ENCODE measurements at regions not wholly inside any gene's neighbourhood (a gene's known extent, or its start where the extent isn't known, plus 50 kb on each side); places are given as distances from the start of the nearest gene placed in this dataset.
"Not testable (repeated sequence)": the region's sequence is repeated elsewhere in the genome, so short reads cannot be mapped to it uniquely, and the experiment has no call there.

DNA sequence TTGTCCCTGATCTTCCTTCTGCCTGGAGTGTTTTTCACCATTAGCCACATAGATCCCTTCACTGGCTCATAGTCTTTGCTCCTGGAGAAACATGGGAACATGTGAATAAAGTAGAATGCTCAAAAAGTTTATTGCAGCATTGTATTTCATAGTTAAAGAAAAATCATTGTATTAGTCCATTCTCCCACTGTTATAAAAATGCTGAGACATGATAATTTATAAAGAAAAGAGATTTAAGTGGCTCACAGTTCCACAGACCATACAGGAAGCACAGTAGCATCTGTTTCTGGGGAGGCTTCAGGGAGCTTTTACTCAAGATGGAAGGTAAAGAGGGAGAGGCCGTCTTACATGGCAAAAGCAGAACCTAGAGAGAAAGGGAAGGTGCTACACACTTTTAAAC, 238.3 kb upstream of the OR4E1 start:
- TF ChIP-seq YY1 (IDR thresholded peaks at IDR 0.05; ENCODE audit: insufficient read depth, insufficient read length) (no peak), ZNF274 (IDR thresholded peaks at IDR 0.05; ENCODE audit: low read depth, low read length) (no peak), SUZ12 (IDR thresholded peaks at IDR 0.05; ENCODE audit: extremely low read depth, insufficient read depth, insufficient read length) (no peak)
- H3K4me1 ChIP-seq (ENCODE audit: insufficient read depth, insufficient read length), result no peaks in the 10 kb centered on the region
- H3K4me3 ChIP-seq (ENCODE audit: insufficient read length, low read depth), result no peak overlapping the region
- H3K27me3 ChIP-seq (ENCODE audit: insufficient read depth, insufficient read length), result no peaks in the 10 kb centered on the region
- H3K9me3 ChIP-seq (ENCODE audit: insufficient read depth, low read length), result no peaks in the 10 kb centered on the region
- H3K9ac ChIP-seq (ENCODE audit: insufficient read length, low read depth), result no peak overlapping the region
- DNase-seq (ENCODE audit: low read depth, low spot score), result no peak
- no peaks in the 10 kb centered on the region for H3K36me3 ChIP-seq (ENCODE audit: insufficient read depth, insufficient read length, low read length)

DNA sequence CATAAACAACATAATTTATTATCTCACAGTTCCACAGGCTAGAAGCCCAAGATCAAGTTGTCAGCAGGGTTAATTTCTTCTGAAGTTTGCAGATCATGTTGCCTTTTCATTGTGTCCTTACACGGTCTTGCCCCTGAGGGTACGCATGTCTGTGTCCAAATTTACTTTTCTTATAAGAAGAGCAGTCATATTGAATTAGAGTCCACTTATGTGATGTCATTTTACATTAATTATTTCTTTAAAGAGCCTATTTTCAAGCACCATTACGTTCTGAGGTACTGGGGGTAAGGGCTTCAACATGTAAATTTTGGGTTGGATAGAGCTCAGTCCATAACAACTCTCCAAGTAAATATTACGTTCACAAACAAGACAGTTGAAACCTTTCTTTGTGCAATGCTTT, 236.6 kb upstream of the OR4E1 start:
- TF ChIP-seq SUZ12 (IDR thresholded peaks at IDR 0.05; ENCODE audit: extremely low read depth, insufficient read depth, insufficient read length) (no peak), YY1 (IDR thresholded peaks at IDR 0.05; ENCODE audit: insufficient read depth, insufficient read length) (no peak), ZNF274 (IDR thresholded peaks at IDR 0.05; ENCODE audit: low read depth, low read length) (no peak)
- no peak for DNase-seq (ENCODE audit: low read depth, low spot score)
- H3K4me3 ChIP-seq (ENCODE audit: insufficient read length, low read depth), result no peak overlapping the region
- H3K9me3 ChIP-seq (ENCODE audit: insufficient read depth, low read length), result no peaks in the 10 kb centered on the region
- no peaks in the 10 kb centered on the region for H3K36me3 ChIP-seq (ENCODE audit: insufficient read depth, insufficient read length, low read length)
- H3K27me3 ChIP-seq (ENCODE audit: insufficient read depth, insufficient read length), result no peaks in the 10 kb centered on the region
- no peak overlapping the region for H3K9ac ChIP-seq (ENCODE audit: insufficient read length, low read depth)
- no peaks in the 10 kb centered on the region for H3K4me1 ChIP-seq (ENCODE audit: insufficient read depth, insufficient read length)

DNA sequence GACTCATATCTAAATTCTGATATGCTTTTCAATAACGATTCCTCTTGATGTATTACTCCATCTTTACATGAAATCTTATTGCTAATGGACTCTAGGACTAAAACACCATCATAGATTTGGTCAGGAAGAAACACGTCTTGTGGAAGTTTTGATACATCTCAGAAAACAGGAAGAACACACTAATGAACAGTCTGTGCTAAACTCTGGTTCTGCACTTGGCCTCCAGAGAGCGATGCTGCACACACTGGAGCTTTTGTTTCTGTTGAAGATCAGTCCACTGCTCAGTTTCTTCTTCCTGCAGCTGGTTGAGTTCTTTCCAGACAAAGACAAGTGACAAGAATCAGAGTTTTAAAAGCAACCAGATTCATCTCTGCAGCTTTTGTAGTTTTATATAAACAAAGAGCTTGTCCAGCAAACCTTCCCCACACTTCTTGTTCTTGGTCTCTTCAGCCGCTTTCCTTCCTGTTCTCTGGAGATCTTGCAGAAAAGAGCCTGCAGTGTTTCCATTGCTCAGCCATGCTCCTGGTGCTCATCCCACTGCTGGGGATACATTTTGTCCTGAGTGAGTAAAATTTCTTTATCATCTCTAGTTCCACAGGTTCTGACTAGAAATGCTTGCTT, 229.1 kb upstream of the OR4E1 start:
- Histone ChIP-seq H3K9me3 (ENCODE audit: insufficient read depth, low read length) (no peaks in the 10 kb centered on the region), H3K36me3 (ENCODE audit: insufficient read depth, insufficient read length, low read length) (no peaks in the 10 kb centered on the region), H3K4me1 (ENCODE audit: insufficient read depth, insufficient read length) (no peaks in the 10 kb centered on the region), H3K9ac (ENCODE audit: insufficient read length, low read depth) (no peak overlapping the region), H3K4me3 (ENCODE audit: insufficient read length, low read depth) (no peak overlapping the region), H3K27me3 (ENCODE audit: insufficient read depth, insufficient read length) (no peaks in the 10 kb centered on the region)
- no peak for DNase-seq (ENCODE audit: low read depth, low spot score)
- TF ChIP-seq SUZ12 (IDR thresholded peaks at IDR 0.05; ENCODE audit: extremely low read depth, insufficient read depth, insufficient read length) (no peak), ZNF274 (IDR thresholded peaks at IDR 0.05; ENCODE audit: low read depth, low read length) (no peak), YY1 (IDR thresholded peaks at IDR 0.05; ENCODE audit: insufficient read depth, insufficient read length) (no peak)

DNA sequence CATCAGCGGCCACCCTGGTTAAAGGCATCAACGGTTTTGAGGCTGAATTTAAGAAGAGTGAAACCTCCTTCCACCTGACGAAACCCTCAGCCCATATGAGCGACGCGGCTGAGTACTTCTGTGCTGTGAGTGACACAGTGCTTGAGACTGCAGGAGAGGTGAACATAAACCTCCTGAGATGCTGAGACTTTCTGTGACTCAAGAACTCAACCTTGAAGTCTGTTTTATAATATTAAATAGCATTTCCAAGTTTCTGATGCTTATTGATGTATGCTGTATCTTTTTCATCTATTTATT, 221.2 kb upstream of the OR4E1 start:
- not testable (repeated sequence) for H3K9ac ChIP-seq (ENCODE audit: insufficient read length, low read depth); H3K9me3 ChIP-seq (ENCODE audit: insufficient read depth, low read length); H3K36me3 ChIP-seq (ENCODE audit: insufficient read depth, insufficient read length, low read length)

DNA sequence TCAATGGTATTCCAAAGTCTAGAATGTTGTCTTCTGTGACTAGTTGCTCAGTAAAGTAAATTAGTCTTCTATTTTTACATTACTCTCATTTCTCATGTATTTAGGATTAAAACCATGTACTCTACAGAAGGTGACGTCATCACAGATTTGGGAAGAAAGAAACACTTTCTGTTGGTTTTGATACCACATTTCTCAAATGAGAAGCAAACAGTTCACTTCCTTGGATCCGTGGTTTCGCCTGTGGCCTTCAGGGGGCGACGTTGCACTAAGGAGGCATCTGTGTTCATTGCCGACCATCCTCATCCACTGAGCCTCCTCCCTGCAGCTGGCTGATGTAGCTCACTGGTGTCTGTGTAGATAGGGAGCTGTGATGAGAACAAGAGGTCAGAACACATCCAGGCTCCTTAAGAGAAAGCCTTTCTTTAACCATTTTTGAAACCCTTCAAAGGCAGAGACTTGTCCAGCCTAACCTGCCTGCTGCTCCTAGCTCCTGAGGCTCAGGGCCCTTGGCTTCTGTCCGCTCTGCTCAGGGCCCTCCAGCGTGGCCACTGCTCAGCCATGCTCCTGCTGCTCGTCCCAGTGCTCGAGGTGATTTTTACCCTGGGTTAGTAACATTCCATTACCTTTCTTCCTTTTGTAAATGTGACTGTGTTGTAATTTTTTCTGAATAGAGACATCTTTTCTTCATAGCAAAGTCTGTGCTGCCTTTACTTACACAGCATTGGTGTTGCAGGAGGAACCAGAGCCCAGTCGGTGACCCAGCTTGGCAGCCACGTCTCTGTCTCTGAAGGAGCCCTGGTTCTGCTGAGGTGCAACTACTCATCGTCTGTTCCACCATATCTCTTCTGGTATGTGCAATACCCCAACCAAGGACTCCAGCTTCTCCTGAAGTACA, 220.6 kb upstream of the OR4E1 start:
- Histone ChIP-seq H3K4me1 (ENCODE audit: insufficient read depth, insufficient read length) (no peaks in the 10 kb centered on the region), H3K9ac (ENCODE audit: insufficient read length, low read depth) (no peak overlapping the region), H3K9me3 (ENCODE audit: insufficient read depth, low read length) (0 out of 2 replicates have a peak, but pooled peaks cover 4% of the 10 kb centered on the region), H3K4me3 (ENCODE audit: insufficient read length, low read depth) (no peak overlapping the region), H3K27me3 (ENCODE audit: insufficient read depth, insufficient read length) (no peaks in the 10 kb centered on the region), H3K36me3 (ENCODE audit: insufficient read depth, insufficient read length, low read length) (no peaks in the 10 kb centered on the region)
- DNase-seq (ENCODE audit: low read depth, low spot score), result peak; percentile 13
- TF ChIP-seq YY1 (IDR thresholded peaks at IDR 0.05; ENCODE audit: insufficient read depth, insufficient read length) (no peak), SUZ12 (IDR thresholded peaks at IDR 0.05; ENCODE audit: extremely low read depth, insufficient read depth, insufficient read length) (no peak), ZNF274 (IDR thresholded peaks at IDR 0.05; ENCODE audit: low read depth, low read length) (no peak)

More for the DNA sequence above, 221.2 kb upstream of the OR4E1 start:
- DNase-seq (ENCODE audit: low read depth, low spot score); H3K27me3 ChIP-seq (ENCODE audit: insufficient read depth, insufficient read length); H3K4me1 ChIP-seq (ENCODE audit: insufficient read depth, insufficient read length); H3K4me3 ChIP-seq (ENCODE audit: insufficient read length, low read depth): not testable (repeated sequence)

DNA sequence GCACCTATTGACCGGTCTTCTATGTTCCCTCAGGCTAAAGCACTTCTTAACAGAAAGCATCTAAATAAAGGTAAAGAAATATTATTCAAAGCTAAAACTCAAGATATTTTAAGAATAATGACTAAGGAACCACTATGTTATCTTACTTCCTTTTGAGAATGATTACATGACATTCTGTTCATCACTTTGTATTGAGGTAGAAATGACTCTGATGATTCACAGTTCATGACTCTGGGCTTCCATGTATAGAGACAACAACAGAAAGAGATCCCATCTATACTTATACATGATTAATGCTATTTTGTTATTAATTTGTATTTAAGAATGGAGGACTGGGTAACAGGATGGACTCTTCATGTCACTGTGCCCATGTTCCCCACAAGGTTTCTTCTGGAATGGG, 218.3 kb upstream of the OR4E1 start:
- H3K4me3 ChIP-seq (ENCODE audit: insufficient read length, low read depth), result no peak overlapping the region
- 0 out of 2 replicates have a peak, but pooled peaks cover 4% of the 10 kb centered on the region for H3K9me3 ChIP-seq (ENCODE audit: insufficient read depth, low read length)
- DNase-seq (ENCODE audit: low read depth, low spot score), result no peak
- no peak for TF ChIP-seq YY1 (IDR thresholded peaks at IDR 0.05; ENCODE audit: insufficient read depth, insufficient read length)
- no peak for TF ChIP-seq SUZ12 (IDR thresholded peaks at IDR 0.05; ENCODE audit: extremely low read depth, insufficient read depth, insufficient read length)
- no peak for TF ChIP-seq ZNF274 (IDR thresholded peaks at IDR 0.05; ENCODE audit: low read depth, low read length)
- no peaks in the 10 kb centered on the region for H3K36me3 ChIP-seq (ENCODE audit: insufficient read depth, insufficient read length, low read length)
- no peak overlapping the region for H3K9ac ChIP-seq (ENCODE audit: insufficient read length, low read depth)
- no peaks in the 10 kb centered on the region for H3K4me1 ChIP-seq (ENCODE audit: insufficient read depth, insufficient read length)
- H3K27me3 ChIP-seq (ENCODE audit: insufficient read depth, insufficient read length), result no peaks in the 10 kb centered on the region

DNA sequence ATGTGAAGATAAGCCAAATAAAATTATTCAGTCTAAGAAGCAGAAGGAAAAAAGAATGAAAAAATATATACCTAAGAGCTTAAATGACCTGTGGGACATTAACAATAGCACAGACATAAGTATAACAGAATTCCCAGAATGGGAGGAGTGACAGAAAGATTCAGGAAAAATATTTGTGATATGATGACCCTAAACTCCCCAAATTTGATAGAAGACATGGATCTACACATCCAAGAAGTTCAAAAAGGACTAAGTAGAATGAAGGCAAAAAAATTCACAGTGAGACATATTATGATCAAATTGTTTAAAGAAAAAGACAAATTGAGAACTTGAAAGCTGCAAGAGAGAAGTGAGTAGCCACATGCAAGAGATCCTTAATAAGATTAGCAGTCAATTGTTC, 211.4 kb upstream of the OR4E1 start:
- Histone ChIP-seq H3K4me1 (ENCODE audit: insufficient read depth, insufficient read length) (no peaks in the 10 kb centered on the region), H3K9me3 (ENCODE audit: insufficient read depth, low read length) (no peaks in the 10 kb centered on the region), H3K36me3 (ENCODE audit: insufficient read depth, insufficient read length, low read length) (no peaks in the 10 kb centered on the region), H3K27me3 (ENCODE audit: insufficient read depth, insufficient read length) (no peaks in the 10 kb centered on the region), H3K9ac (ENCODE audit: insufficient read length, low read depth) (no peak overlapping the region), H3K4me3 (ENCODE audit: insufficient read length, low read depth) (no peak overlapping the region)
- no peak for DNase-seq (ENCODE audit: low read depth, low spot score)
- TF ChIP-seq SUZ12 (IDR thresholded peaks at IDR 0.05; ENCODE audit: extremely low read depth, insufficient read depth, insufficient read length) (no peak), ZNF274 (IDR thresholded peaks at IDR 0.05; ENCODE audit: low read depth, low read length) (no peak), YY1 (IDR thresholded peaks at IDR 0.05; ENCODE audit: insufficient read depth, insufficient read length) (no peak)

Measured in NT2/D1 (cell line).